ENCODE measurements at regions not wholly inside any gene's neighbourhood (a gene's known extent, or its start where the extent isn't known, plus 50 kb on each side); places are given as distances from the start of the nearest gene placed in this dataset.

GRCh38 chrX:4435905-4436304 lies 722.5 kb upstream of the PRKX start:
- TF ChIP-seq POLR2AphosphoS5 (IDR thresholded peaks at IDR 0.05; ENCODE audit: low read depth, low read length) (no peak), FOXP2 (optimal IDR thresholded peaks at IDR 0.05; ENCODE audit: borderline replicate concordance, extremely low read depth, extremely low read length, insufficient read depth) (no peak), TAF1 (IDR thresholded peaks at IDR 0.05; ENCODE audit: borderline replicate concordance, insufficient read depth, low read length) (no peak), REST (IDR thresholded peaks at IDR 0.05; ENCODE audit: insufficient read depth in 1 of 2, low read depth in 2 of 2, low read length in 2 of 2) (no peak)

Data from PFSK-1 (cell line).